Liver (tissue), 8 donors: ENCODE measurements at regions not wholly inside any gene's neighbourhood (a gene's known extent, or its start where the extent isn't known, plus 50 kb on each side); places are given as distances from the start of the nearest gene placed in this dataset.

ENCODE experiments used
- DNase-seq: peaks from one replicate; pipeline ENCODE4 v3.0.0-alpha.2; 2017; ENCODE audit warnings: low spot score
- H3K27ac ChIP-seq, 2 donors: one replicate each; pipeline ENCODE4 v1.7.0; 2013; ENCODE audit warnings: inconsistent platforms in 2 of 2, low read length in 2 of 2, control low read depth in 1 of 2, low read depth in 1 of 2, mild to moderate bottlenecking in 1 of 2
- H3K27me3 ChIP-seq, 4 donors: one replicate each; pipeline versions ENCODE4 v1.6.1 to v1.7.0; 2013; ENCODE audit warnings: low read length in 3 of 4, inconsistent platforms in 1 of 4, mild to moderate bottlenecking in 1 of 4, moderate library complexity in 1 of 4; ENCODE audit not compliant: control insufficient read depth in 4 of 4, insufficient read depth in 4 of 4
- H3K36me3 ChIP-seq, 4 donors: one replicate each; pipeline versions ENCODE4 v1.6.1 to v1.7.0; 2013; ENCODE audit warnings: low read length in 3 of 4, mild to moderate bottlenecking in 3 of 4, low read depth in 1 of 4, moderate library complexity in 1 of 4; ENCODE audit not compliant: control insufficient read depth in 4 of 4, insufficient read depth in 3 of 4
- H3K4me1 ChIP-seq, 4 donors: one replicate each; pipeline versions ENCODE4 v1.6.1 to v1.7.0; 2013; ENCODE audit warnings: low read length in 3 of 4, mild to moderate bottlenecking in 3 of 4, moderate library complexity in 1 of 4; ENCODE audit not compliant: control insufficient read depth in 4 of 4, insufficient read depth in 4 of 4
- H3K4me3 ChIP-seq, 3 donors: one replicate each; pipeline versions ENCODE4 v1.6.1 to v1.7.0; 2013; ENCODE audit warnings: low read length in 3 of 3, control low read depth in 1 of 3, low read depth in 1 of 3, mild to moderate bottlenecking in 1 of 3
- H3K9ac ChIP-seq, 2 donors: one replicate each; pipeline ENCODE4 v1.7.0; 2013; ENCODE audit warnings: low read length in 2 of 2, mild to moderate bottlenecking in 2 of 2, moderate library complexity in 2 of 2, control low read depth in 1 of 2, low read depth in 1 of 2
- H3K9me3 ChIP-seq, 4 donors: one replicate each; pipeline versions ENCODE4 v1.6.1 to v1.7.0; 2013; ENCODE audit warnings: low read length in 3 of 4; ENCODE audit not compliant: control insufficient read depth in 4 of 4
- EGR1 ChIP-seq, 2 donors: IDR thresholded peaks; 2 replicates each; pipeline ENCODE4 v1.6.1; 2016 to 2018; ENCODE audit warnings: antibody characterized with exemption in 2 of 2, low read depth in 2 of 2
- FOXA1 ChIP-seq: IDR thresholded peaks from 2 replicates; pipeline ENCODE4 v1.6.1; 2016; ENCODE audit warnings: antibody characterized with exemption
- FOXA2 ChIP-seq: IDR thresholded peaks from 2 replicates; pipeline ENCODE4 v1.6.1; 2016; ENCODE audit warnings: antibody characterized with exemption
- GABPA ChIP-seq, 2 donors: IDR thresholded peaks in 1 of 2; conservative IDR thresholded peaks in 1 of 2; 2 replicates each; pipeline ENCODE4 v1.6.1; 2016; ENCODE audit warnings: antibody characterized with exemption in 2 of 2, mild to moderate bottlenecking in 1 of 2, moderate library complexity in 1 of 2
- HNF4A ChIP-seq, 2 donors: conservative IDR thresholded peaks; 2 replicates each; pipeline ENCODE4 v1.6.1; 2016; ENCODE audit warnings: antibody characterized with exemption in 2 of 2, mild to moderate bottlenecking in 2 of 2
- HNF4G ChIP-seq: IDR thresholded peaks from 2 replicates; pipeline ENCODE4 v1.6.1; 2016; ENCODE audit warnings: antibody characterized with exemption
- JUND ChIP-seq, 2 donors: IDR thresholded peaks; 2 replicates each; pipeline ENCODE4 v1.6.1; 2016; ENCODE audit warnings: antibody characterized with exemption in 2 of 2
- NR2F2 ChIP-seq: IDR thresholded peaks from 2 replicates; pipeline ENCODE4 v1.6.1; 2016; ENCODE audit warnings: antibody characterized with exemption
- RAD21 ChIP-seq, 2 donors: IDR thresholded peaks; 2 replicates each; pipeline ENCODE4 v1.6.1; 2016; ENCODE audit warnings: antibody characterized with exemption in 2 of 2, mild to moderate bottlenecking in 2 of 2
- RXRA ChIP-seq, 2 donors: IDR thresholded peaks; 2 replicates each; pipeline ENCODE4 v1.6.1; 2017 to 2018; ENCODE audit warnings: antibody characterized with exemption in 2 of 2, mild to moderate bottlenecking in 1 of 2
- SP1 ChIP-seq: IDR thresholded peaks from 2 replicates; pipeline ENCODE4 v1.6.1; 2018; ENCODE audit warnings: antibody characterized with exemption, mild to moderate bottlenecking
- TAF1 ChIP-seq: conservative IDR thresholded peaks from 2 replicates; pipeline ENCODE4 v1.6.1; 2016; ENCODE audit warnings: antibody characterized with exemption, mild to moderate bottlenecking
- YY1 ChIP-seq: IDR thresholded peaks from 2 replicates; pipeline ENCODE4 v1.6.1; 2016; ENCODE audit warnings: antibody characterized with exemption, mild to moderate bottlenecking
- WGBS: extraction: QIAGEN DNeasy Blood & Tissue Kit; methylation state at CpG from one replicate; pipeline ENCODE4 v1.1.7; 2013; 5-methylcytosine and 5-hydroxymethylcytosine counted together
- TF ChIP-seq, protein P1 (sequence below): fragments of 150-350 bp; IDR thresholded peaks from 2 replicates; pipeline ENCODE4 v1.5.1; 2017; ENCODE audit warnings: improper control_type of control experiment, low read depth, low read length; ENCODE audit not compliant: missing input control
- TF ChIP-seq, protein P2 (sequence below): IDR thresholded peaks from 2 replicates; pipeline ENCODE4 v1.6.1; 2016; ENCODE audit warnings: antibody characterized with exemption
- TF ChIP-seq, protein P3 (sequence below): IDR thresholded peaks from 2 replicates; pipeline ENCODE4 v1.6.1; 2016; ENCODE audit warnings: antibody characterized with exemption
- TF ChIP-seq, protein P4 (sequence below): IDR thresholded peaks from 2 replicates; pipeline ENCODE4 v1.6.1; 2016; ENCODE audit warnings: antibody characterized with exemption
- TF ChIP-seq, protein P5 (sequence below): IDR thresholded peaks from 2 replicates; pipeline ENCODE4 v1.6.1; 2016; ENCODE audit warnings: antibody characterized with exemption, mild to moderate bottlenecking
- donor health status: healthy.
- donor health status: healthy.
- donor health status: healthy.
- donor health status: healthy.
- donor health status: healthy.

DNA sequence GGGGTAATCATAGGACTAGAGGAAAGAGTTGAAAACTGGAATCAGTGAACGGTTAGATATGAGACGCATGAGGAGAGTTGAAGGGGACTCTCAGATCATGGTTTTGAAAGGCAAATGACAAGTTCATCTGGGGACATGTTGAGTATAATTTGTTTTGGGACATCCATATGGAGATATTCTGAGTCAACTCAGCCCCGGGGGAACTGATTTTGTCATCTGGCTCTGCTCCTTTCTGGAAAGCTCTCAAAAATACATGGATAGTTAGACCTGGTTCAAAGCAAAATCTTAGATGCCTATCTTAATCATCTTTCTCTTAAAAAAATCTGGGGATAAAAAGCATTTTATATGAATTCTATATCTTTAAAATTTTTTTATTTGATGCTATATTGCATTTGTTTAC lies 161.2 kb downstream of the SNX18 start:
- H3K9me3 ChIP-seq: no peaks in the 10 kb centered on the region
- H3K36me3 ChIP-seq: no peaks in the 10 kb centered on the region
- no peak for TF ChIP-seq HNF4G
- TF ChIP-seq FOXA1: no peak
- TF ChIP-seq RXRA (IDR thresholded peaks at IDR 0.05): no peak
- no peak for TF ChIP-seq FOXA2
- TF ChIP-seq, protein P1, sequence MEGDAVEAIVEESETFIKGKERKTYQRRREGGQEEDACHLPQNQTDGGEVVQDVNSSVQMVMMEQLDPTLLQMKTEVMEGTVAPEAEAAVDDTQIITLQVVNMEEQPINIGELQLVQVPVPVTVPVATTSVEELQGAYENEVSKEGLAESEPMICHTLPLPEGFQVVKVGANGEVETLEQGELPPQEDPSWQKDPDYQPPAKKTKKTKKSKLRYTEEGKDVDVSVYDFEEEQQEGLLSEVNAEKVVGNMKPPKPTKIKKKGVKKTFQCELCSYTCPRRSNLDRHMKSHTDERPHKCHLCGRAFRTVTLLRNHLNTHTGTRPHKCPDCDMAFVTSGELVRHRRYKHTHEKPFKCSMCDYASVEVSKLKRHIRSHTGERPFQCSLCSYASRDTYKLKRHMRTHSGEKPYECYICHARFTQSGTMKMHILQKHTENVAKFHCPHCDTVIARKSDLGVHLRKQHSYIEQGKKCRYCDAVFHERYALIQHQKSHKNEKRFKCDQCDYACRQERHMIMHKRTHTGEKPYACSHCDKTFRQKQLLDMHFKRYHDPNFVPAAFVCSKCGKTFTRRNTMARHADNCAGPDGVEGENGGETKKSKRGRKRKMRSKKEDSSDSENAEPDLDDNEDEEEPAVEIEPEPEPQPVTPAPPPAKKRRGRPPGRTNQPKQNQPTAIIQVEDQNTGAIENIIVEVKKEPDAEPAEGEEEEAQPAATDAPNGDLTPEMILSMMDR: no peak
- no peak for TF ChIP-seq YY1
- TF ChIP-seq, protein P2, sequence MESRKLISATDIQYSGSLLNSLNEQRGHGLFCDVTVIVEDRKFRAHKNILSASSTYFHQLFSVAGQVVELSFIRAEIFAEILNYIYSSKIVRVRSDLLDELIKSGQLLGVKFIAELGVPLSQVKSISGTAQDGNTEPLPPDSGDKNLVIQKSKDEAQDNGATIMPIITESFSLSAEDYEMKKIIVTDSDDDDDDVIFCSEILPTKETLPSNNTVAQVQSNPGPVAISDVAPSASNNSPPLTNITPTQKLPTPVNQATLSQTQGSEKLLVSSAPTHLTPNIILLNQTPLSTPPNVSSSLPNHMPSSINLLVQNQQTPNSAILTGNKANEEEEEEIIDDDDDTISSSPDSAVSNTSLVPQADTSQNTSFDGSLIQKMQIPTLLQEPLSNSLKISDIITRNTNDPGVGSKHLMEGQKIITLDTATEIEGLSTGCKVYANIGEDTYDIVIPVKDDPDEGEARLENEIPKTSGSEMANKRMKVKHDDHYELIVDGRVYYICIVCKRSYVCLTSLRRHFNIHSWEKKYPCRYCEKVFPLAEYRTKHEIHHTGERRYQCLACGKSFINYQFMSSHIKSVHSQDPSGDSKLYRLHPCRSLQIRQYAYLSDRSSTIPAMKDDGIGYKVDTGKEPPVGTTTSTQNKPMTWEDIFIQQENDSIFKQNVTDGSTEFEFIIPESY: no peak
- TF ChIP-seq, protein P3, sequence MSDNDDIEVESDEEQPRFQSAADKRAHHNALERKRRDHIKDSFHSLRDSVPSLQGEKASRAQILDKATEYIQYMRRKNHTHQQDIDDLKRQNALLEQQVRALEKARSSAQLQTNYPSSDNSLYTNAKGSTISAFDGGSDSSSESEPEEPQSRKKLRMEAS: no peak
- no peak for TF ChIP-seq TAF1
- no peak for TF ChIP-seq NR2F2
- no peak for TF ChIP-seq SP1
- no peak for TF ChIP-seq HNF4A (conservative IDR thresholded peaks at IDR 0.05)
- no peak overlapping the region for H3K9ac ChIP-seq
- 87% methylated on average over 3 of the region's 3 CpGs for WGBS
- H3K4me3 ChIP-seq: no peak overlapping the region
- H3K27me3 ChIP-seq: no peaks in the 10 kb centered on the region
- no peak overlapping the region for H3K27ac ChIP-seq
- no peak for DNase-seq
- H3K4me1 ChIP-seq: no peaks in the 10 kb centered on the region

DNA sequence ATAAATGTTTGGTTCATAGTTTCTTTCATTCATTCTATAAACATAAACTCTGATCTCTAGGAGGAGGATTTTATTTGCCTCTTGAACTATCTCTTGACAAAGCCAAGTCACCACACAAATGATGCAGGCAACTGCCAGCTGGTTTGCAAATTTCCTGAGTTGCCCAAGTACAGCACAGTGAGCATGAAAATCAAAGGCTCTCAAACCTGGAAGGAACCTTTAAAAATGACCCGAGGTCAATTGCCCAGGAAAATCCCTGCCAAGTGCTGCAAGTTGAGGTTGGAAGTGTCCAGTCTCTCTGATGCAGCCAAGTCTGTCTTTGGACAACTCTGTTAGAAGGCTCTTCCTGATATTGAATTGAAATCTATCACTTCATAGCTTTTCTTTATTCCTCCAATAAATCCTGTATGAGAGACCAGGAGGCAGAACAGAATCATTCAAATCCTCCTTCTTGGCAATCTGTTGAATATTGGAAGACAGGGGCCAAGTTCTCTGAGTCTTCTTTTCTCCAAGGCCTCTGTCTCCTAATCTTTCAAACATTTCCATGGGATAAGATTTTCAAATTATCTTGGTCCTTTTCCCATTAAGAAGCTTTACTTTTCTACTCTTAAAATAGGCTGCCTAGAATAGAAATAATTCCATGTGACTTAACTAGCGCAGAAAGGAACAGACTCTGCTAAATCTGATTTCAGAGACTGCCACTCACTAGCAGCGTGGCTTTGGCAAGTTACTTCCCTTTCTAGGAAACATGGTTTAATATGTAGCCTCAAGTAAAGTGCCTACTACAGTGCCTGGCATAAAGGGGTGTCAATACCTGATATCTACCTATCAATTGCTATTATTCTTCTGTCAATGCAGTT lies 159.2 kb downstream of the SNX18 start:
- H3K4me1 ChIP-seq: no peaks in the 10 kb centered on the region
- H3K9me3 ChIP-seq: peaks cover 0 to 2% (median 0%) of the 10 kb centered on the region in 4 donors
- WGBS: 76% methylated on average over 3 of the region's 3 CpGs
- DNase-seq: no peak
- H3K27me3 ChIP-seq: no peaks in the 10 kb centered on the region
- H3K4me3 ChIP-seq: no peak overlapping the region
- no peak overlapping the region for H3K27ac ChIP-seq
- no peak overlapping the region for H3K9ac ChIP-seq
- no peaks in the 10 kb centered on the region for H3K36me3 ChIP-seq
- TF ChIP-seq RAD21 (IDR thresholded peaks at IDR 0.05): no peak
- no peak for TF ChIP-seq HNF4A (conservative IDR thresholded peaks at IDR 0.05)
- TF ChIP-seq JUND (IDR thresholded peaks at IDR 0.05): no peak
- no peak for TF ChIP-seq FOXA1
- no peak for TF ChIP-seq YY1
- no peak for TF ChIP-seq NR2F2
- TF ChIP-seq, protein P1: no peak
- TF ChIP-seq, protein P4, sequence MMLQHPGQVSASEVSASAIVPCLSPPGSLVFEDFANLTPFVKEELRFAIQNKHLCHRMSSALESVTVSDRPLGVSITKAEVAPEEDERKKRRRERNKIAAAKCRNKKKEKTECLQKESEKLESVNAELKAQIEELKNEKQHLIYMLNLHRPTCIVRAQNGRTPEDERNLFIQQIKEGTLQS: no peak
- TF ChIP-seq RXRA (IDR thresholded peaks at IDR 0.05): no peak
- no peak for TF ChIP-seq EGR1 (IDR thresholded peaks at IDR 0.05; ENCODE audit: low read depth in 2 of 2)
- no peak for TF ChIP-seq SP1
- TF ChIP-seq TAF1: no peak
- TF ChIP-seq, protein P5, sequence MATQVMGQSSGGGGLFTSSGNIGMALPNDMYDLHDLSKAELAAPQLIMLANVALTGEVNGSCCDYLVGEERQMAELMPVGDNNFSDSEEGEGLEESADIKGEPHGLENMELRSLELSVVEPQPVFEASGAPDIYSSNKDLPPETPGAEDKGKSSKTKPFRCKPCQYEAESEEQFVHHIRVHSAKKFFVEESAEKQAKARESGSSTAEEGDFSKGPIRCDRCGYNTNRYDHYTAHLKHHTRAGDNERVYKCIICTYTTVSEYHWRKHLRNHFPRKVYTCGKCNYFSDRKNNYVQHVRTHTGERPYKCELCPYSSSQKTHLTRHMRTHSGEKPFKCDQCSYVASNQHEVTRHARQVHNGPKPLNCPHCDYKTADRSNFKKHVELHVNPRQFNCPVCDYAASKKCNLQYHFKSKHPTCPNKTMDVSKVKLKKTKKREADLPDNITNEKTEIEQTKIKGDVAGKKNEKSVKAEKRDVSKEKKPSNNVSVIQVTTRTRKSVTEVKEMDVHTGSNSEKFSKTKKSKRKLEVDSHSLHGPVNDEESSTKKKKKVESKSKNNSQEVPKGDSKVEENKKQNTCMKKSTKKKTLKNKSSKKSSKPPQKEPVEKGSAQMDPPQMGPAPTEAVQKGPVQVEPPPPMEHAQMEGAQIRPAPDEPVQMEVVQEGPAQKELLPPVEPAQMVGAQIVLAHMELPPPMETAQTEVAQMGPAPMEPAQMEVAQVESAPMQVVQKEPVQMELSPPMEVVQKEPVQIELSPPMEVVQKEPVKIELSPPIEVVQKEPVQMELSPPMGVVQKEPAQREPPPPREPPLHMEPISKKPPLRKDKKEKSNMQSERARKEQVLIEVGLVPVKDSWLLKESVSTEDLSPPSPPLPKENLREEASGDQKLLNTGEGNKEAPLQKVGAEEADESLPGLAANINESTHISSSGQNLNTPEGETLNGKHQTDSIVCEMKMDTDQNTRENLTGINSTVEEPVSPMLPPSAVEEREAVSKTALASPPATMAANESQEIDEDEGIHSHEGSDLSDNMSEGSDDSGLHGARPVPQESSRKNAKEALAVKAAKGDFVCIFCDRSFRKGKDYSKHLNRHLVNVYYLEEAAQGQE: no peak
- TF ChIP-seq FOXA2: no peak
- TF ChIP-seq, protein P3: no peak
- TF ChIP-seq GABPA (IDR thresholded peaks at IDR 0.05 in 1 of 2, conservative IDR thresholded peaks at IDR 0.05 in 1 of 2): no peak
